Activated CD8-positive, alpha-beta T cell treated with anti-CD3 and anti-CD28 coated beads for 36 hours (primary cell): ENCODE measurements at regions not wholly inside any gene's neighbourhood (a gene's known extent, or its start where the extent isn't known, plus 50 kb on each side); places are given as distances from the start of the nearest gene placed in this dataset.

Experiments
- ATAC-seq: fragments of 200-7000 bp; cut with Tn5 transposase; one replicate; pipeline ENCODE4 v1.10.0; 2021; ENCODE audit warnings: mild to moderate bottlenecking, moderate library complexity
- CTCF ChIA-PET: fragments of 350-600 bp; sonication (Branson Sonifier 250); formaldehyde crosslinking; loops from one replicate; lab custom pipeline; 2021; ENCODE audit warnings: antibody characterized with exemption; lab: Charles Lee
- POLR2A ChIA-PET: fragments of 350-600 bp; sonication (Branson Sonifier 250); formaldehyde crosslinking; loops from one replicate; lab custom pipeline; 2021; ENCODE audit warnings: antibody characterized with exemption; lab: Charles Lee
- DNase-seq: peaks from one replicate; pipeline ENCODE4 v3.0.0-alpha.2; 2020
- H3K27ac Mint-ChIP-seq: one replicate; pipeline ENCODE4 v1.8.0; 2021; ENCODE audit warnings: mild to moderate bottlenecking, mixed read lengths
- H3K27me3 Mint-ChIP-seq: one replicate; pipeline ENCODE4 v1.8.0; 2021; ENCODE audit warnings: mixed read lengths
- H3K36me3 Mint-ChIP-seq: one replicate; pipeline ENCODE4 v1.8.0; 2021; ENCODE audit warnings: low read depth, mixed read lengths
- H3K4me1 Mint-ChIP-seq: one replicate; pipeline ENCODE4 v1.8.0; 2021; ENCODE audit warnings: low read depth, mixed read lengths
- H3K4me3 Mint-ChIP-seq: one replicate; pipeline ENCODE4 v1.8.0; 2021; ENCODE audit warnings: mild to moderate bottlenecking, moderate library complexity, mixed read lengths
- H3K9me3 Mint-ChIP-seq: one replicate; pipeline ENCODE4 v1.8.0; 2021; ENCODE audit warnings: mixed read lengths
- CTCF ChIP-seq: fragments of 200-600 bp; IDR thresholded peaks from one replicate; pipeline ENCODE4 v1.8.0; 2022; ENCODE audit warnings: antibody characterized with exemption, mild to moderate bottlenecking
- intact Hi-C: fragments of 100-400 bp; cut with micrococcal nuclease; formaldehyde crosslinking; loops from one replicate; pipeline ENCODE4 v1.10.0; 2022

- ATAC-seq (no peak), DNase-seq (no peak)
- TF ChIP-seq CTCF: no peak
- Mint-ChIP-seq H3K9me3 (no peaks in the 10 kb centered on the region), H3K27ac (no peak overlapping the region), H3K4me3 (no peak overlapping the region), H3K4me1 (no peaks in the 10 kb centered on the region), H3K27me3 (peaks cover 9% of the 10 kb centered on the region), H3K36me3 (no peaks in the 10 kb centered on the region)
- ChIA-PET CTCF (interaction anchor here (1.5 kb wide), 1 partner anchor 12 kb away, joined by 3 read pairs; no protein-coding TSS in a partner anchor), POLR2A (no interaction called here)
- intact Hi-C loops: no loop called here
Measured at GRCh38 chr20:20888266-20888656, 175.8 kb upstream of the RALGAPA2 start.

GRCh38 chr20:20887593-20888265, 175.3 kb upstream of the RALGAPA2 start:
- intact Hi-C loops: no loop called here
- POLR2A ChIA-PET: no interaction called here
- Mint-ChIP-seq H3K27ac (no peak overlapping the region), H3K27me3 (peaks cover 9% of the 10 kb centered on the region), H3K4me1 (no peaks in the 10 kb centered on the region), H3K4me3 (no peak overlapping the region), H3K9me3 (no peaks in the 10 kb centered on the region), H3K36me3 (no peaks in the 10 kb centered on the region)
- TF ChIP-seq CTCF: no peak
- CTCF ChIA-PET: no interaction called here
- no peak for DNase-seq
- ATAC-seq: no peak

GRCh38 chr20:20881808-20882207, 169.4 kb upstream of the RALGAPA2 start:
- Mint-ChIP-seq H3K27me3 (peaks cover 4% of the 10 kb centered on the region), H3K4me3 (no peak overlapping the region), H3K4me1 (no peaks in the 10 kb centered on the region), H3K36me3 (no peaks in the 10 kb centered on the region), H3K9me3 (no peaks in the 10 kb centered on the region), H3K27ac (no peak overlapping the region)
- intact Hi-C loops: no loop called here
- CTCF ChIA-PET: no interaction called here
- DNase-seq (no peak), ATAC-seq (no peak)
- POLR2A ChIA-PET: no interaction called here
- TF ChIP-seq CTCF: no peak

- DNase-seq (no peak), ATAC-seq (no peak)
- POLR2A ChIA-PET: interaction anchor here (0.7 kb wide), 1 partner anchor 66 kb away, joined by 3 read pairs; no protein-coding TSS in a partner anchor
- Mint-ChIP-seq H3K4me3 (no peak overlapping the region), H3K4me1 (no peaks in the 10 kb centered on the region), H3K27me3 (peaks cover 7% of the 10 kb centered on the region), H3K27ac (no peak overlapping the region), H3K36me3 (no peaks in the 10 kb centered on the region), H3K9me3 (no peaks in the 10 kb centered on the region)
- CTCF ChIA-PET: interaction anchor here (0.7 to 4.3 kb wide), 3 partner anchors 12 to 17 kb away, joined by 3 to 20 read pairs (median 4); no protein-coding TSS in a partner anchor
- intact Hi-C loops: no loop called here
- TF ChIP-seq CTCF: no peak
Measured at GRCh38 chr20:20877079-20877478, 164.6 kb upstream of the RALGAPA2 start.

- Mint-ChIP-seq H3K27me3 (peaks cover 11% of the 10 kb centered on the region), H3K9me3 (no peaks in the 10 kb centered on the region), H3K27ac (no peak overlapping the region), H3K4me3 (no peak overlapping the region), H3K4me1 (no peaks in the 10 kb centered on the region), H3K36me3 (no peaks in the 10 kb centered on the region)
- POLR2A ChIA-PET: no interaction called here
- CTCF ChIA-PET: interaction anchor here (0.7 to 4.3 kb wide), 2 partner anchors 16 to 152 kb away, joined by 3 to 20 read pairs; no protein-coding TSS in a partner anchor
- DNase-seq (no peak), ATAC-seq (no peak)
- no peak for TF ChIP-seq CTCF
- intact Hi-C loops: no loop called here
Measured at GRCh38 chr20:20875716-20876115, 163.3 kb upstream of the RALGAPA2 start.
